ENCODE measurements at regions not wholly inside any gene's neighbourhood (a gene's known extent, or its start where the extent isn't known, plus 50 kb on each side); places are given as distances from the start of the nearest gene placed in this dataset.

GRCh38 chr4:37138019-37138653 lies 106.4 kb upstream of the NWD2 start (continued):
- no peak for TF ChIP-seq RNF2 (IDR thresholded peaks at IDR 0.05; ENCODE audit: borderline replicate concordance, low read depth)
- TF ChIP-seq ZFP36 (IDR thresholded peaks at IDR 0.05; ENCODE audit: borderline replicate concordance, partially characterized antibody) = no peak
- TF ChIP-seq HDAC2 (IDR thresholded peaks at IDR 0.05) = no peak
- no peak for TF ChIP-seq HOXB13 (CRISPR knock-in tag; IDR thresholded peaks at IDR 0.05; ENCODE audit: low read depth)
- TF ChIP-seq MAZ (IDR thresholded peaks at IDR 0.05; ENCODE audit: borderline replicate concordance, low read depth, low read length) = no peak
- no peak for TF ChIP-seq BCL3 (IDR thresholded peaks at IDR 0.05)
- no peak for TF ChIP-seq MYC (IDR thresholded peaks at IDR 0.05; ENCODE audit: borderline replicate concordance, low read length)

DNA sequence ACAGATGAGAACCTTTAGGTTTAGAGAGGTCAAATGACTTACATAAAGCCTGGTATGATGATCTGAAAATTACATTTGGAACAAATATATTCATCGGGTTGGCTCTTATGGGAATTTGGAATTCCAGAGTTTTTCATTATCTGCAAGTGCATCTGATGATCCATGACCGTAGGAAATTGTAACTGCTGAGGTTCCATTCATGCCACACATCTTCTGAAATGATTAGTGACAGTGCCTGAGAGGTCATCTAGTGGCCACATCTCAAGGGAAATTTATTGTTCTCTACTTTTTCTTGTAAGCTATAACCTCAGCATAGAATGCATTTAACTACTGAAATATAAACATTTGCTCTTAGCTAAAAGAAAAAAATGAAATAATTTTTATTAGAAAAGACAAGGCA lies 105.8 kb upstream of the NWD2 start:
- Histone ChIP-seq H3K9me3 (no peaks in the 10 kb centered on the region), H3K4me1 (no peaks in the 10 kb centered on the region), H3K27ac (no peak overlapping the region), H3K4me3 (no peak overlapping the region), H3K4me2 (no peak overlapping the region)
- no peak for TF ChIP-seq TP53 (CRISPR knock-in tag; IDR thresholded peaks at IDR 0.05)
- no peak for TF ChIP-seq PBX3 (IDR thresholded peaks at IDR 0.05)
- TF ChIP-seq HOXA7 (CRISPR knock-in tag; IDR thresholded peaks at IDR 0.05) = no peak
- no peak for TF ChIP-seq NPAS2 (CRISPR knock-in tag; IDR thresholded peaks at IDR 0.05; ENCODE audit: borderline replicate concordance)
- TF ChIP-seq RFX5 (IDR thresholded peaks at IDR 0.05) = no peak
- TF ChIP-seq, protein P1, sequence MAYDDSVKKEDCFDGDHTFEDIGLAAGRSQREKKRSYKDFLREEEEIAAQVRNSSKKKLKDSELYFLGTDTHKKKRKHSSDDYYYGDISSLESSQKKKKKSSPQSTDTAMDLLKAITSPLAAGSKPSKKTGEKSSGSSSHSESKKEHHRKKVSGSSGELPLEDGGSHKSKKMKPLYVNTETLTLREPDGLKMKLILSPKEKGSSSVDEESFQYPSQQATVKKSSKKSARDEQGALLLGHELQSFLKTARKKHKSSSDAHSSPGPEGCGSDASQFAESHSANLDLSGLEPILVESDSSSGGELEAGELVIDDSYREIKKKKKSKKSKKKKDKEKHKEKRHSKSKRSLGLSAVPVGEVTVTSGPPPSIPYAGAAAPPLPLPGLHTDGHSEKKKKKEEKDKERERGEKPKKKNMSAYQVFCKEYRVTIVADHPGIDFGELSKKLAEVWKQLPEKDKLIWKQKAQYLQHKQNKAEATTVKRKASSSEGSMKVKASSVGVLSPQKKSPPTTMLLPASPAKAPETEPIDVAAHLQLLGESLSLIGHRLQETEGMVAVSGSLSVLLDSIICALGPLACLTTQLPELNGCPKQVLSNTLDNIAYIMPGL (CRISPR knock-in tag; IDR thresholded peaks at IDR 0.05; ENCODE audit: borderline replicate concordance) = no peak
- no peak for TF ChIP-seq EHF (CRISPR knock-in tag; IDR thresholded peaks at IDR 0.05)
- TF ChIP-seq KDM1A (IDR thresholded peaks at IDR 0.05; ENCODE audit: low read depth) = no peak
- no peak for TF ChIP-seq FOSB (CRISPR knock-in tag; IDR thresholded peaks at IDR 0.05)
- no peak for TF ChIP-seq E2F6 (IDR thresholded peaks at IDR 0.05; ENCODE audit: borderline replicate concordance, low read depth)
- TF ChIP-seq NFE2L2 (conservative IDR thresholded peaks at IDR 0.05; ENCODE audit: low read length) = no peak
- no peak for TF ChIP-seq ZNF302 (CRISPR knock-in tag; IDR thresholded peaks at IDR 0.05)
- TF ChIP-seq MYC (IDR thresholded peaks at IDR 0.05; ENCODE audit: borderline replicate concordance, low read length) = no peak
- no peak for TF ChIP-seq MAZ (IDR thresholded peaks at IDR 0.05; ENCODE audit: borderline replicate concordance, low read depth, low read length)
- no peak for DNase-seq (ENCODE audit: low read depth in 1 of 2, low spot score in 1 of 2)
- no peak for FAIRE-seq
- ATAC-seq = no peak
- POLR2A ChIA-PET = no interaction called here
- CTCF ChIA-PET = no interaction called here
- 3% methylated on average over 2 of the region's 2 CpGs for WGBS (ENCODE audit: missing lambda C conversion rate)

DNA sequence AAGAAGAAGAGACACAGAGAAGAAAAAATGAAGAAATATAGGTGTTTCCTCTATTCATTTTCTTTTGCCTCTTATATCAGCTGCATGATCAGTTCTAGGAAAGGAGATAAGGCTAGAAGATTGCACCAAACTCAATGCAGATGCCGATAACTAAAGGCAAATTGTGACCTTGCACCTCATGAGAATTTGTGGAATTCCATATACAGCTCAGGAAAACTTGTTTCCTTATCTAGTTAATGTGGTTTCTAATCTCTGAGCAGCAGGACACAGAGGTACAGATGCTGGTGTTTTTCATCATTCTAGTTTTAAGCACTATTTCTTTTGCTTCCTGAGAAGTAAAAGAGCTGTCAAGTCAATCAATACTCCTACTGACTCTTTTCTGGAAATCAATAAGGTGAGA lies 104.6 kb upstream of the NWD2 start:
- Histone ChIP-seq H3K4me3 (no peak overlapping the region), H3K4me2 (no peak overlapping the region), H3K27ac (no peak overlapping the region), H3K9me3 (no peaks in the 10 kb centered on the region), H3K4me1 (no peaks in the 10 kb centered on the region)
- WGBS (ENCODE audit: missing lambda C conversion rate) = 0% methylated on average over 1 of the region's 1 CpG
- FAIRE-seq = no peak
- no peak for ATAC-seq
- CTCF ChIA-PET = no interaction called here
- no peak for DNase-seq (ENCODE audit: low read depth in 1 of 2, low spot score in 1 of 2)
- TF ChIP-seq KDM1A (IDR thresholded peaks at IDR 0.05; ENCODE audit: low read depth) = no peak
- TF ChIP-seq HOXB13 (CRISPR knock-in tag; IDR thresholded peaks at IDR 0.05; ENCODE audit: low read depth) = no peak
- TF ChIP-seq POLR2AphosphoS2 (conservative IDR thresholded peaks at IDR 0.05; ENCODE audit: low read length) = no peak
- no peak for TF ChIP-seq RNF2 (IDR thresholded peaks at IDR 0.05; ENCODE audit: borderline replicate concordance, low read depth)
- TF ChIP-seq SREBF2 (IDR thresholded peaks at IDR 0.05) = no peak
- no peak for TF ChIP-seq ZC3H11A (IDR thresholded peaks at IDR 0.05)
- TF ChIP-seq BHLHE40 (IDR thresholded peaks at IDR 0.05; ENCODE audit: low read depth, low read length) = no peak
- TF ChIP-seq RCOR1 (IDR thresholded peaks at IDR 0.05; ENCODE audit: low read depth, low read length) = no peak
- TF ChIP-seq CBX2 (IDR thresholded peaks at IDR 0.05; ENCODE audit: borderline replicate concordance, low read depth) = no peak
- TF ChIP-seq FOXS1 (CRISPR knock-in tag; IDR thresholded peaks at IDR 0.05) = no peak
- no peak for TF ChIP-seq HEYL (CRISPR knock-in tag; IDR thresholded peaks at IDR 0.05)
- POLR2A ChIA-PET = no interaction called here
